Islet precursor cell (in vitro differentiated cells): ENCODE measurements at regions not wholly inside any gene's neighbourhood (a gene's known extent, or its start where the extent isn't known, plus 50 kb on each side); places are given as distances from the start of the nearest gene placed in this dataset.

ENCODE experiments used
- DNase-seq: peaks from one replicate; pipeline ENCODE4 v3.0.0-alpha.2; 2018

DNA sequence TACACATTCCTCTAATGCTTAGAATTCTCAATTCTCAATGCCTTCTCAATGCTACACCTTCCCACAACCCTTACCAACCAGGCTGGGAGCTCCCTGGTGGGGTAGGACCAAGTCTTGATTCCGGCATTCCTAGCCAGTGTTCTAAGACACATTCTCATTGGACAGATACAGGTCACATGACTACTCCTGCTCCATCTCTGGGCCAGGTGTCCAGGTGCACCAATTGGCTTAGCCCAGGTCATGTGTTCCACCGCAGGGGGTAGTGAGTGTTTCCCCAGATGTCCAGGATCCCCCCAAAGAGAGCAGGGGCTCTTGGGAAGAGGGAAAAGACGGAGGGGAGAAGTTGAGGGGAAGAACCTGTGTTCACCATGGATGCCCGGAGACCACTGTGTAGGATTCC is 58.7 kb upstream of the MLN start:
- no peak for DNase-seq

DNA sequence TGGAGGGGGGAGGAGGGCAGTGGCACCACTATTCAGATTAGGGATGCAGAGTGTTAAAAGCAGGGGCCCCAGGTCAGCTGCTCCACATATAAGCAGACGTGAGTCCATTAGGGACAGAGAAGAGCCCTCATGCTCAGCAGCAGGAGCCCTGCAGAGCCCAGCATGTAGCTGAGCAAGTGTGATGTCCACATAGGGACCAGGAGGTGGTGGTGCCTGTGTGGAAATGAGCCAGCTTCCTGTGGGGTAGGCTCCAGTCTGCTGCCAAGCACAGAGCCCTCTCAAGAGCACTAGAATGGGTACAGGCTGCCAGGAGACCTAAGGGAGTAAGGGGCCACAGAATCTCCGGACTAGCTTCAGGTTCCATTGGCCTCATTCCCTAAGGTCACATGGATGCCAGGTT is 57.9 kb upstream of the MLN start:
- DNase-seq, result no peak

DNA sequence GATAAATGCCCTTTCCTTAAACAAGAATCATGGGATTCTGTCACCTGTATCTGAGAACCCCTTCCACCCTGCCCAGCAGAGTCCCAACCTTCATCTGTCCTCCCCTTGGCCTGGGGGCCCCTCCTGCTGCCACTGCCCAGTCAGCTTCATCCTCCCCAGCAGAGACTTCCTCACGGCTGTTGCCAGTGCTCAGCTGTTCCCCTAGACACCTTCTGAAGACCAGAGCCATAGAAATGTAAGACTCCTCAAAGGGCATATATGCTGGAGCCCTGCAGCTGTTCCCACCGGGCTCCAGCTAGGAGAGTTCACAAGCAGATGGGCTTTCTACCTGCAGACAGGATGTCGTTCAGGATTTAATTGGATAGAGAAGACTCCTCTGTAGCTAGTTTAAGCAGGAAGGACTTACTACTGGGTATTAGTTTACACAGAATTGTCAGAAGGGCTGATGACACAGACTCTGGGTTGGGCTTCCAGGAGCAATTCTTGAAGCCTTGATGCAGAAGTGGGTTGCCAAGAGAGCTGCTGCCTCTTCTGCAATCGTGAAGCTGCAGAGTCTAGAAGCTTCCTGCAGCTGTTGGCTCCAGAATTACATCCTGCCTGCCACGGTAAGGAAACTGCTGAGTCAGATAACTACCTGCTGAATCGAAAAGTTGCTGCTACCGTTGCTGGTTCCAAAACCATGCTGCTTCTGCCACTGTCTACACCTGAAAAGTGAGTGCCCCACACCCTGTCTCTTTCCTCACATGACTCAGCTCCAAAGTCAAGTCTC is 57.1 kb upstream of the MLN start:
- no peak for DNase-seq

DNA sequence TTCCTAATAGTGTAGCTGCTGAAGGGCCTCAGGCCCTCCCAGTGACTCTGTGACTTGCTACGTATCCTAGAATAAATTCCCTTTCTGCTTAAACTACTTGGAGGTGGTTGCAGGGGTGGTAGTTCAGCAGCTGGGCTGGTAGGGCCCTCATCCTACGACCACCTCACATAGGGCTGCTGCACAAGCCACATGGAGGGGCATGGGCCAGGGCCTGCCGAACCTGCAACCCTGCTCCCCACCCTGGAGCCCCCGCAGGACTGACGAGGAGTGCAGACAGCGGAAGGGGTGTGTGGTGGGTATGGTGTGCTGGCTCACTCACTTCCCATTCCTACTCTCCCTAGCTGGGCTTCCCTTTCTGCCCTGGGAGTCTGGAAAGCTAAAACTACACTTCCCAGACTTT is 56.2 kb upstream of the MLN start:
- DNase-seq, result no peak

DNA sequence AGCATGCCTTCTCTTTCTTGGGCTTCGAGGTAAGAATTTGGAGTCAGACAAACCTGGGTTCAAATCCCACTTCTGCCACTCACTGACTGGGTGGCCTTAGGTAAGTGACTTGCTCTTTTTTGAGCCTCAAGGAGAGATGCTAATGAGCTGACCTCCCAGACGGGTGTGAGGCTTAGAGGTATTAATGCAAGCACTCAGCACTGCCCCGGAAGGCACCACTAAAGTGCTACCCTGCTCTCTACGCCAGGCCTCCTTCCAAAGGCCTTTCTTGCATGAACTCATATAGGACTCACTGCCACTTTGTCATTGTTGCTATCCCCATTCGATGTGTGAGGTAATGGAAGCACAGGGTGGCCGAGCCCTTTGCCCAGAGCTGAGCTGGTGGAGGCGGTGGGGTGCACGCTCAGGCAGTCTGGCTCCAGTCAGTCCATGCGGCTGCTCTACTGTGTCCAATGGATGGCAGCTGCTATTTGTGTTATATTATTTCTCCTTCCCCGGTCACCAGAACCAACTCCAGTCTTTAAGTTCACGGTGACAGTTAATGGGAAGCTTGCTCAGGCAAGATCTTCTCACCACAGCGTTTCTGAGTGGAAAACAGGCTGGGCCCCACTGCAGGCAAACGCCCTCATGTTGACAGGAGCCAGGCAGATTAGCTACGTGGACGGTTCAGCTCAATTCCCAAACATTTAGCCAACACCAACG is 55.2 kb upstream of the MLN start:
- DNase-seq, result no peak

DNA sequence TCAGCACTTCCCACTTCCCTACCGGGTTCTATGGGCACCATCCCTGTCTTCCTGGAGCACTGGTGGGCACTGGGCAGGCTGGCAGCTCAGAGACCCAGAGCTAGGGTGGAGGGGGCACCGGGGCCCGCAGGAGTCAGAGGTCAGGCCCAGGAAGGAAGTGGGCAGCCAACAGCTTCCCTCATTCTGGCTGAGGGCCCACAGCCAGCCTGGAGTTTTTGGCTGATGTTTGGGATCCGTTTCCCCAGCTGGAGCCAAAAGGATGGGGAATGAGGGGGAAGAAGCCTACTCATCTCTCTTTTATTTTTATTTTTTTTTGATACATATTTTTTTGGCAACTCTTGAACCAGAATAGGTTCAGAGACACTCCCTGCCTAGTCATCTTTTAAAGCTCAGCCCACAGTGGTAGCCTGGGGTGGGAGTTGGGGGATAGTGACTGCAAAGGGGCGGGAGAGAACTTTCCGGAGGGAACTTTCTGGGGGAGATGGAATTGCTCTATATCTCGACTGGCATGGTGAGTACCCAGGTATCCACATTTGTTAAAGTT is 54.2 kb upstream of the MLN start:
- DNase-seq, result no peak

DNA sequence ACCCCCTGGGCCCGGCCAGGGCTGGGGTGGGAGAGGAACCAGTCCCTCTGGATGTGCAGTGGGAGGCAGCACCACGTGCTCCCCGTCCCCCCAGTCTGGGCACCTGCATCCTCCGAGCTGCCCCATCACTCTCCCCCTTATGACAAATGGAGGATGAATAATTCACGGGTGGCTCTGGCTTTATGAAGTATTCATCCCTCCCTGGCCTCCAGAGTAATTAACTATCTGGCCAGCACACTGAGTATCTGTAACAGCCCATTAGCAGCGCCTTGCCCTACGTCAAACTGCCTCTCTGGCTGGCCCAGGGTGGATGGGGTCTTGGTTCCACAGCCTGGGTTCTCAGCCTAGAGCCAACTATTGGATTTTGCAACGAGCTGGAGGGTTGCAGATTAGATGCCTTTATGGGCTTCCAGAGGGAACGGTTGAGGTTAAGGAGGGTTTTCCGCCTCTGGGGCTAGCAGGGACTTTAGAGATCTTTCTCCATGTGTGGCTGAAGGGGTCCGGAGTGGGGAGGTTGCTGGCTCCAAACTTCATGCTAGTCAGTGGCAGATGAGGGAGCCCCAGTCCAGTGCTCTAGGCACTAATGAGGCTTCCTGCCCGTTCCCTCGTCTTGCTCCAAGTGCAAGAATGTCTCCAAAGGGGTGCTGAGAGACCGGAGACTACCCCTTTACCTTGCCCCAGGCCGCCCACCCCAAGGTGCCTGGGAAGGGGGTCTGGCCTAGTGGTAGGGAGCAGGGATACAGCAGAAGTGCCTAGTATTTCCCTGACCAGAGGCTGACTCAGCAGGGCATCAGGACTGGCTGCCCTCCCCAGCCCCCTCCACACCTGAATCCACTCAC is 53.5 kb upstream of the MLN start:
- no peak for DNase-seq

DNA sequence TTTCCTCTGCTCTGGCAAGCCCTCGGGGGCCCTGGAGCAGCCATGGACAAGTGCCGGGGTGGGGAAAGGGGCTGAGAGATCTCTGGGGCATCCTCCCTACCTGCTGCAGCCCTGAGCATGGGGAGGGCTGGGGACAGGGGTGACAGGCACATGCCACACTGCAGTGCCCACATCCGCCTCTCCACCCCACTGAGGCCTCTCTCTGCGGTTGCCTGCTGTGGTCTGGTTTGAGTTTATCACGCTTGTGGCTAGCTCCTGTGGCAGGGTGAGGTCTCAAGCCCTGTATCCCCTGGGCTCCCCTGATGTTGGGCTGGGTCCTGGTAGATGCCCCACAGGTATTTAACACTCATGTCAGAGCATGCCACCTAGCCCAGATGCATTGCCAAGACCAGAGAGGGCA is 52.9 kb upstream of the MLN start:
- DNase-seq, result no peak

DNA sequence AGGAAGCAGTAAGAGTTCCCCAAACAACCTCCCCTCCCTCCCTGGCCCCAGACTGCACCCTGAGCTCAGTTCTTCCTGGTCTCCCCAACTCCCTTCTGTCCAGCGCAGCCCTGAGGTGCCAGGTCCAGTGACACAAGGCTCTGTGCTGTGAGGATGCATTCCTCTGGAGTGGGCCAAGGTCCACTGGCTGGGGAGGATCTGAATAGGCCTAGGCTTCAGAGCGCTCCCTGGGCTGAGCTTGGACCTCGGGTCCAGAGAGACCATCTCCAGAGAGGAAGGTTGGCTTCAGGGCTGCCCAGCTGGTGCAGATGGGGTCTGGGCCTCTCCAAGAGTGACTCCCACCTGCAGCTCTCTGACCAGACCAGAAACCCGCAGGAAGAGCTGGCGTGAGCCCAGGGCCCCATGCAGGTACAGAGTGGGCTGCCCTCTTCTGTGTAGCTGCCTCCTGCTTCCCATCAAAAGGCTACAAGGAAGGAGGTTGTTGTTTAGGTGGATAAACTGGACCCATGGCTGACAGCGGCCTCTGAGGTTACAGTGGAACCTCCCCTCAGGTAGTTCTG is 52.3 kb upstream of the MLN start:
- DNase-seq, result no peak

DNA sequence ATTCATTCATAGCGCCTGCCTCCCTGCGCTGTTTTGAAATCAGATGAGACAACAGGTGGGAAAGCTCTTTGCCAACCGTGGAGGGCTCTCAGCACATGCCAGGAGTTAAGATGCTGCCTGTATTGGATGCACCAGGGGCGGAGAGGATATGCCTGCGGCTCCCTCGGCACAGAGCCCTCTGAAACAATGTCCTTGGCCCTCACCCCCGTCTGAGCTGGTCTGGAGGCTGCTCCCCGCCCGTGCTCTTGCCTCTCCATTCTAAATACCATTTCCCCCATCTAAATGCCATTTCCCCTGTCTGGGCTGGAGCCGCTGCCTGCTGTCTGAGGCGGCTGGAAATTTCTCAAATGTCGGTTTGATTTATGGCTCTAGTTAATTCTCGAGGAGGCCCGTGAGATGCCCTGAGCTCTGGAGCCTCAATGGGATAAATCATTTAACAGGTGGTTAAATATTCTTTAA is 50.8 kb upstream of the MLN start:
- peak; percentile 64 for DNase-seq

DNA sequence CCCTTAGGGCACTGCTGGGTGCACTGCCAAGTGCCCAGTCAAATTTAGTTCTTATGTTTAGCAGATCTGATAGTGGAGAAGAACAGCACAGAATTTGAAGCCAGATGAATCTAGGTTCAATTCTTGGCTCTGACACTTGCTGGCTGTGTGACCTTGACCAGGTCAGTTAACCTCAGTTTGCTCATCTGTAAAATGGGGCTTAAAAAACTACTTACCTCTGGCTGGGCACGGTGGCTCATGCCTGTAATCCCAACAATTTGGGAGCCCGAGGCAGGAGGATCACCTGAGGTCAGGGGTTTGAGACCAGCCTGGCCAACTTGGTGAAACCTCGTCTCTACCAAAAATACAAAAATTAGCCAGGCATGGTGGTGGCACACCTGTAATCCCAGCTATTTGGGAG is 49.9 kb upstream of the MLN start:
- DNase-seq, result no peak
